ENCODE measurements at regions not wholly inside any gene's neighbourhood (a gene's known extent, or its start where the extent isn't known, plus 50 kb on each side); places are given as distances from the start of the nearest gene placed in this dataset.
"Not testable (repeated sequence)": the region's sequence is repeated elsewhere in the genome, so short reads cannot be mapped to it uniquely, and the experiment has no call there.

GRCh38 chr3:64441861-64442260 lies 216.6 kb upstream of the PRICKLE2 start:
- no peak for TF ChIP-seq CTCF (IDR thresholded peaks at IDR 0.05; ENCODE audit: borderline replicate concordance, control extremely low read depth, extremely low read depth, insufficient read depth, missing control alignments)
- in situ Hi-C loops (cut with MboI; ENCODE audit: low sequenced_read_pairs, unreplicated experiment) = no loop called here
- DNase-seq (ENCODE audit: low spot score) = no peak

- no peak for TF ChIP-seq CTCF (IDR thresholded peaks at IDR 0.05; ENCODE audit: borderline replicate concordance, control extremely low read depth, extremely low read depth, insufficient read depth, missing control alignments)
- in situ Hi-C loops (cut with MboI; ENCODE audit: low sequenced_read_pairs, unreplicated experiment) = no loop called here
- DNase-seq (ENCODE audit: low spot score) = no peak
Observed at GRCh38 chr3:64440498-64440897, 215.2 kb upstream of the PRICKLE2 start.

- no peak for TF ChIP-seq CTCF (IDR thresholded peaks at IDR 0.05; ENCODE audit: borderline replicate concordance, control extremely low read depth, extremely low read depth, insufficient read depth, missing control alignments)
- in situ Hi-C loops (cut with MboI; ENCODE audit: low sequenced_read_pairs, unreplicated experiment) = no loop called here
- no peak for DNase-seq (ENCODE audit: low spot score)
Observed at GRCh38 chr3:64438812-64439211, 213.5 kb upstream of the PRICKLE2 start.

GRCh38 chr3:64438066-64438465 lies 212.8 kb upstream of the PRICKLE2 start:
- DNase-seq (ENCODE audit: low spot score) = no peak
- in situ Hi-C loops (cut with MboI; ENCODE audit: low sequenced_read_pairs, unreplicated experiment) = no loop called here
- TF ChIP-seq CTCF (IDR thresholded peaks at IDR 0.05; ENCODE audit: borderline replicate concordance, control extremely low read depth, extremely low read depth, insufficient read depth, missing control alignments) = no peak

GRCh38 chr3:64437131-64437530 lies 211.9 kb upstream of the PRICKLE2 start:
- no peak for DNase-seq (ENCODE audit: low spot score)
- in situ Hi-C loops (cut with MboI; ENCODE audit: low sequenced_read_pairs, unreplicated experiment) = no loop called here
- TF ChIP-seq CTCF (IDR thresholded peaks at IDR 0.05; ENCODE audit: borderline replicate concordance, control extremely low read depth, extremely low read depth, insufficient read depth, missing control alignments) = no peak

GRCh38 chr3:64435023-64435422 lies 209.8 kb upstream of the PRICKLE2 start:
- in situ Hi-C loops (cut with MboI; ENCODE audit: low sequenced_read_pairs, unreplicated experiment); DNase-seq (ENCODE audit: low spot score): not testable (repeated sequence)

- in situ Hi-C loops (cut with MboI; ENCODE audit: low sequenced_read_pairs, unreplicated experiment) = no loop called here
- no peak for TF ChIP-seq CTCF (IDR thresholded peaks at IDR 0.05; ENCODE audit: borderline replicate concordance, control extremely low read depth, extremely low read depth, insufficient read depth, missing control alignments)
- DNase-seq (ENCODE audit: low spot score) = no peak
Observed at GRCh38 chr3:64432870-64433269, 207.6 kb upstream of the PRICKLE2 start.

Measured in GM13976 (cell line).